Body of pancreas (tissue), 4 donors: ENCODE measurements at regions not wholly inside any gene's neighbourhood (a gene's known extent, or its start where the extent isn't known, plus 50 kb on each side); places are given as distances from the start of the nearest gene placed in this dataset.

Experiments used
- POLR2A ChIP-seq, 3 donors: fragments of 450-650 bp; IDR thresholded peaks; one replicate each; pipeline ENCODE4 v1.6.1; 2016; ENCODE audit warnings: antibody characterized with exemption in 3 of 3, mild to moderate bottlenecking in 2 of 3
- TF ChIP-seq, protein P1 (sequence below), 7 experiments: fragments of 450-650 bp in 4 of 7; fragments of 200-600 bp in 3 of 7; sonication (generic) in 3 of 7; IDR thresholded peaks; one replicate each; pipeline ENCODE4 v1.5.1; 2016 to 2019; ENCODE audit warnings: antibody characterized with exemption in 7 of 7

DNA sequence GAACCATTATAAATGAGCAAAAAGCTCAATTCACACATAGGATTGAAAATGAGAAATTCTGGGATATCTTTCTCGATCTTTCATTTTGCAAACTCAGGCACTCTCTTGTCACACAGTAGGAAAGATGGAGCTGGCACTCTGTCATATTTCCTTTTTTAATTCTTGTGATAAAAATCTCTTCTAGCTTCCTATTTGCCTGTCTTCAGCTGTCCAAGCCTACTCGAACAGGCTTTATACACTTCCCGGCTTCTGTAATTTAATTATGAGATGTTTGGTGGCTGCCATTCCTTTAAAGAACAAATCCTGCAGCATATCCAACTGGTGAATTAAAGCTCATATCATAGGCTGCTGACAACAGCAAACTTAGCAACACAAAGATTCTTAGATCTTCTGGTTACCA is 1484.3 kb upstream of the PIK3C3 start:
- TF ChIP-seq, protein P1, sequence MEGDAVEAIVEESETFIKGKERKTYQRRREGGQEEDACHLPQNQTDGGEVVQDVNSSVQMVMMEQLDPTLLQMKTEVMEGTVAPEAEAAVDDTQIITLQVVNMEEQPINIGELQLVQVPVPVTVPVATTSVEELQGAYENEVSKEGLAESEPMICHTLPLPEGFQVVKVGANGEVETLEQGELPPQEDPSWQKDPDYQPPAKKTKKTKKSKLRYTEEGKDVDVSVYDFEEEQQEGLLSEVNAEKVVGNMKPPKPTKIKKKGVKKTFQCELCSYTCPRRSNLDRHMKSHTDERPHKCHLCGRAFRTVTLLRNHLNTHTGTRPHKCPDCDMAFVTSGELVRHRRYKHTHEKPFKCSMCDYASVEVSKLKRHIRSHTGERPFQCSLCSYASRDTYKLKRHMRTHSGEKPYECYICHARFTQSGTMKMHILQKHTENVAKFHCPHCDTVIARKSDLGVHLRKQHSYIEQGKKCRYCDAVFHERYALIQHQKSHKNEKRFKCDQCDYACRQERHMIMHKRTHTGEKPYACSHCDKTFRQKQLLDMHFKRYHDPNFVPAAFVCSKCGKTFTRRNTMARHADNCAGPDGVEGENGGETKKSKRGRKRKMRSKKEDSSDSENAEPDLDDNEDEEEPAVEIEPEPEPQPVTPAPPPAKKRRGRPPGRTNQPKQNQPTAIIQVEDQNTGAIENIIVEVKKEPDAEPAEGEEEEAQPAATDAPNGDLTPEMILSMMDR (IDR thresholded peaks at IDR 0.05): no peak
- no peak for TF ChIP-seq POLR2A (IDR thresholded peaks at IDR 0.05)
